ENCODE measurements at regions not wholly inside any gene's neighbourhood (a gene's known extent, or its start where the extent isn't known, plus 50 kb on each side); places are given as distances from the start of the nearest gene placed in this dataset.

DNA sequence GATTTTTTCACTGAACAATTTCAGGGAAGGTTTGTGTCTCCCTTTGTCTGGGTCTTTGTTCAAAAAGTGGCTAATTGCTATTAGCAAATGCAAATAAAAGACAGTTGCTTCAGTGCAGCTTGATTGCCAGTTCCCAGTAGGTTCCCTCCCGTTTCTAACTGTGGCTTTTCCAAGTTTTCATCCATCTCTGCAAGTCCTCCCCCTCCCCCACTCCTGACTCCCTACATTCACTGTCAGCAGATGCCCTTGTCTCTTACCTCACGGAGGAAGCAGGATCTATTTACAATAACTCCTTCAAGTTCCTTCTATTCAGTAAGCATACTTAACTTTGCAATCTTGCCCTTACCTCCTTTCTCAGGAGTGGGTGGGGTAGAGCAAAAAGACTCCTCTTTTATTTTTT lies 55.4 kb upstream of the SCEL start:
- no peak for DNase-seq

- no peak for DNase-seq
These were observed 56.2 kb upstream of the SCEL start for GRCh38 chr13:77479326-77479725.

- DNase-seq = no peak
These were observed 58.1 kb upstream of the SCEL start for GRCh38 chr13:77477299-77477848.

- DNase-seq = no peak
These were observed 59.0 kb upstream of the SCEL start for GRCh38 chr13:77476456-77476855.

- no peak for DNase-seq
These were observed 60.0 kb upstream of the SCEL start for GRCh38 chr13:77475345-77476084.

- DNase-seq = no peak
These were observed 64.5 kb upstream of the SCEL start for GRCh38 chr13:77470986-77471385.

- no peak for DNase-seq
These were observed 68.6 kb upstream of the SCEL start for GRCh38 chr13:77466753-77467422.

- DNase-seq = no peak
These were observed 69.8 kb upstream of the SCEL start for GRCh38 chr13:77465603-77466195.

DNA sequence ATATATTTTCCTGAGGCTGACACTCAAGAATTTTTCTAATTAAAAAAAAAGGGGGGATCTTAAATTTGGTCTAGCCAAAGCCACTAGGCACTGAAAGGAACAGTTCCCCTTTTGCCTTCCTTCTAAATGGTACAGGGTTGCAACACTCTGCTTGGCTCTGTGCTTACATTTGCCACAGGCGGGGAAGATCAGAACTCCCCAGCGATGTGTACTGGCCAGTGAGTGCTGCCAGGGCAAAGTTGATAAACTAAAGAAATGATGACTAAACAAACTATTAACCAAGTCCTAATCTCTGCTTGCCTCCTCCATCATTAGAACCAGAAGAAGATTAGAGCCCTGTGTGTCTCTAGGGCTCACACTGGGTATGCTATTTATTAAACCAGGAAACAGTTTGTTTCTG lies 75.3 kb upstream of the SCEL start:
- no peak for DNase-seq

DNA sequence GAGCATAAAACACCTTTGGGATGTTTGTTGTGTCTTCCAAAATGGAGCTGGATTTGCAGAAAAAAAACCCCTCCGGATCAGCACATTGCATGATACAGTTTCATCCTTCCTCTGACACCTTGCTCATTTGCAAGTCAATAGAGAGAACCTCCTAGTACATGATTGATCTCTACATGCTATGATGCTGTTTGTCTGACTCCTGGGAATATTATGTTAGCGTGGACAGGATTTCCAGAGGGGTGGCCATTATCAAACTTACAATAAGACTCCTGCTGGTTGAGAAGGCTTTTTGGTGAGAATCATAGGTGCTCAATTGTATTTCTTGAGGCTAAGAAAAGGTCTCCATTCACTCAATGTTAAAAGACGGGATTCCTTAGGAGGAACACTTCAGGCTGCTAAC lies 75.9 kb upstream of the SCEL start:
- no peak for DNase-seq

DNA sequence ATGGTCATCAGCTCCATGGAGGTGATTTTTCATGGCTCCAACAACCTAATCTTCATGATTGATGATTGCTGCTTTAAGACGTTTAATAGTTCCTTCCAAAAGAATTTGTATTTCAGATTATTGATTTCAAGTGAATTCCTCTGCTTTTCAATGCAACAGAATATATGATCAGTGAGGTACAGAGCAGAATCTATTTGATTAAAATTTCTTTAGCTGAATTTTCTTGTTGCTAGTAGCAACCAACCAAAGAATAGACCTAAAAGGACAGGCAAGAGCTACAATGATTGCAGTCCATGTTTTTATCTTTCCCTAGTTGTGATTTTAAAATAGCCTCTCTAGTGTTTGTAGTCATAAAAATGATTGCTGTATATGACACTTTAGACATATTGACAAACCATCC lies 76.8 kb upstream of the SCEL start:
- DNase-seq = no peak

DNA sequence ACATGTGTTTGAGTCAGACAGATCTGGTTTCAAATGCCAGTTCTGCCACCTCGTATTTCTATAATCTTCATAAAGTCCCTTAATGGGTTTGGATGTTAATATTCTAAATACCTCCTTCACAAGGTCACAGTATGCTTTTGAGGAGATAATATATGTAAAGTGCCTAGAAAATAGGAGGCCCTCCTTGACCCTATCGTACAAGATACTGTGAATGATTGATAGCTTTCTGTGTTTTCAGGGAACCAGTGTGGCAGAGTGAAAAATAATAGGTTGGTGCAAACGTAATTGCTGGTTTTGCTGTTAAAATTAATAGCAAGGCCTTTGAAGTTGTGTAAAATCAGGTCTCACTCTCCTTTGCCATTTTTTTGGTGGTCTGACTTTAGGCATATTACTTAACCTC lies 77.5 kb upstream of the SCEL start:
- DNase-seq = no peak

GRCh38 chr13:77456271-77456670 lies 79.2 kb upstream of the SCEL start:
- DNase-seq = no peak

DNA sequence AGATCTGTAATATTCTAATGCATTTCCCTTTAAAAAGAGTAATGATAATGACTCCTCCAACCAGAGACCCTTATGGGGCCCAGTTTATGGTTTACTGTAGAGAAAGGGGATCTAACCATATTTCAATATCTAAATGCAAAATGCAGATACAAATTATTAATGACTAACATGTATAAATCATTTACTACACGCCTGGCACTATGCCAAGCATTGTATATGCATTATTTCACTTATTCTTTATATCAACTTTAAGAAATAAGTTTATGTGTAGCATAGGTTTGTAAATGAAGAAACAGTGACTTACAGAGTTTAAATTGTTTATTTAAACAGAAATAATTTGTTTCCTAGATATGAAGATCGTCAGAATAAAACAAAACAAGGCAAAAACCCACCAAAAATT lies 86.2 kb upstream of the SCEL start:
- no peak for DNase-seq

GRCh38 chr13:77448689-77449088 lies 86.8 kb upstream of the SCEL start:
- no peak for DNase-seq

DNA sequence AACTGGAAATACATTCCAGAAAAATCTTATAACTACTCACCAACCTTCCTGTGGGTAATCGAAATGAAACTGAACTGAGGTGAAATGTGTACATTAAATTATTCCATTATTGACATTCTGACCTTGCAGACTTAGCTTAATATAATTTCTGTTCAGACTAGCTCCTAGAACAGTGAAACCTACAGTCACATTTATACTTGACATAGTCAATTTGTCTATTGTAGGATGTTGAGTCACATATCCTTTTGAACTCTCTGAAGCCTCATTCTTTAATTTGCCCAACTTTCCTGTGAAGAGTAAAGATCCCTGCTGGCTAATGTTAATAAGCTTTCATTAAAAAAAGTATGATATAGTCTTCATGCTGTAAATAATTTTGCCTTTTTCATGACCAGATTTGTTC lies 92.0 kb upstream of the SCEL start:
- no peak for DNase-seq

DNA sequence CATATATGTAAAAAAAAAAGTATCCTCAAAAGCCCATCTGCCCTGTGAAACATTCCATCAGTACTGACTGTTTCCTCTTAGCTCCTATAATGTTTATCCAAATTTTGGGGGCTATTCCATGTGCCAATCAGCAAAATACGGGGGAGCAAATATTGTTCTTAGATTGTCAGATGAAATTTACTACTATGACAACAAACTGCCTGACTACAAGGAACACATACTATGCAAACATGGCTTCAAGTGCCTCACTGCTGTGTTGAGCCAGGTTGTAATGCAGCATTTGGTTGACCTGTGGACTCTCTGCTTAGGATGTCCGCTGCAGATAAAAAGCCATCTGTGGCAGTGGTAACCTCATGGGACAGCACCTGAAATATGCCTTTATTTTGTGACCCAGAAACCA lies 98.2 kb upstream of the SCEL start:
- DNase-seq = no peak

DNA sequence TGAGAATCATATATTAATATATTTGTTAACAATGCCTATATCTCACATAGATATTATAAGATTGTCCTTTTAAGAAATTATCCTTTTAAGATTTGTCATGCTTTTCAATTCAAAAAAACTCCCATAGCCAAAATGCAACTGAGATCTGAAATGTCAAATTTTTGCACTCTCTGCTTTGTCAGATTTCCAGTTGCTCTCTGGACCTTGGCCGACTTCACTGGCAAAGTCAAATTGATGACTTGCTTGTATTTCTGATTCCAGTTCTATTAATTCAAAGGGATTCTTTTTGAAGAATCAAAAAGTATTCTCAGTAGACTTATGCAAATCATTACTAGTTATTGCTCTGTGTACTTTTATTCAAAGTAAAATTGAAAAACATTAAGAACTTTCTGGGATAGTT lies 101.2 kb upstream of the SCEL start:
- DNase-seq = no peak

GRCh38 chr13:77431449-77431848 lies 104.1 kb upstream of the SCEL start:
- DNase-seq = no peak

DNA sequence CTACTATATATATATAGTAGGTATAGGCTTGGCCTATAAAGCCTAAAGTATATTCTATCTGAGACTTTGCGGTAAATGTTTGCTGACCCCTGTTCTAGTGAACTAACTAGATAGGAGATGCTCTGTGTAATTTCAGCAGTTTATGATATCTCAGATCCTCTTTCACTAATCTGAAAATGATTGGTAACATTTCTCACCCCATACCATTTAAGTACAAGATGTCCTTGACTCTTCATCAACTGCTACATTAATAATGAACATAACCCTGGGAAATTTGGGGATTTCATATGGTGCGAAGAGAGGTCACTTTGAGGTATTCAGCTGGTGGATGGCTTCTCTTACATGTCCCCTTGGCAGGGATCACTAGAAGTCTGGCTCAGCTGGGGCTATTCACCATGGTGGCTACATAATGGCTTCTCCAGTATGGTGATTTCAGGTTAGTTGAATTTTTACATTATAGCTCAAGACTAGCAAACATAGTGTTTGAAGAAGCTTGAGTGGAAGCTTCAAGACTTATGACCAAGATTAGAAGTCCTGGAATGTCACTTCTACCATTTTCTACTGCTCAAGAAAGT lies 103.6 kb upstream of the MYCBP2 start:
- DNase-seq = no peak

- DNase-seq = peak; percentile 23
These were observed 102.6 kb upstream of the MYCBP2 start for GRCh38 chr13:77429320-77430142.

GRCh38 chr13:77425705-77426104 lies 98.8 kb upstream of the MYCBP2 start:
- DNase-seq = no peak

GRCh38 chr13:77423296-77423695 lies 96.4 kb upstream of the MYCBP2 start:
- no peak for DNase-seq

Data from RPMI8226 (cell line).